ENCODE measurements at regions not wholly inside any gene's neighbourhood (a gene's known extent, or its start where the extent isn't known, plus 50 kb on each side); places are given as distances from the start of the nearest gene placed in this dataset.

GRCh38 chr14:105836730-105837129 is 310.3 kb downstream of the TMEM121 start:
- no peak for FAIRE-seq
- no peak for DNase-seq (ENCODE audit: insufficient read length, low spot score)
- TF ChIP-seq PAX5 (IDR thresholded peaks at IDR 0.05; ENCODE audit: insufficient read depth, low read length, severe bottlenecking) (no peak), POLR2A (IDR thresholded peaks at IDR 0.05; ENCODE audit: low read depth, low read length) (no peak), POU2F2 (IDR thresholded peaks at IDR 0.05; ENCODE audit: low read depth, low read length) (no peak), POLR2AphosphoS5 (IDR thresholded peaks at IDR 0.05; ENCODE audit: low read depth, low read length) (no peak), SPI1 (IDR thresholded peaks at IDR 0.05; ENCODE audit: low read depth, low read length) (no peak), TAF1 (IDR thresholded peaks at IDR 0.05; ENCODE audit: low read depth, low read length) (no peak)

- TF ChIP-seq SPI1 (IDR thresholded peaks at IDR 0.05; ENCODE audit: low read depth, low read length) (no peak), PAX5 (IDR thresholded peaks at IDR 0.05; ENCODE audit: insufficient read depth, low read length, severe bottlenecking) (no peak), POU2F2 (IDR thresholded peaks at IDR 0.05; ENCODE audit: low read depth, low read length) (peak; percentile 12; the same call in 1 of the 2 replicates), TAF1 (IDR thresholded peaks at IDR 0.05; ENCODE audit: low read depth, low read length) (no peak), POLR2A (IDR thresholded peaks at IDR 0.05; ENCODE audit: low read depth, low read length) (peak; percentile 89), POLR2AphosphoS5 (IDR thresholded peaks at IDR 0.05; ENCODE audit: low read depth, low read length) (peak; percentile 88)
- no peak for DNase-seq (ENCODE audit: insufficient read length, low spot score)
- FAIRE-seq = peak; percentile 71
These were observed 311.1 kb downstream of the TMEM121 start for GRCh38 chr14:105837349-105838063.

- DNase-seq (ENCODE audit: insufficient read length, low spot score) (no peak), FAIRE-seq (no peak)
- TF ChIP-seq PAX5 (IDR thresholded peaks at IDR 0.05; ENCODE audit: insufficient read depth, low read length, severe bottlenecking) = no peak
- no peak for TF ChIP-seq POLR2A (IDR thresholded peaks at IDR 0.05; ENCODE audit: low read depth, low read length)
- TF ChIP-seq POU2F2 (IDR thresholded peaks at IDR 0.05; ENCODE audit: low read depth, low read length) = no peak
These were observed 311.7 kb downstream of the TMEM121 start for GRCh38 chr14:105838107-105838506.

- TF ChIP-seq PAX5 (IDR thresholded peaks at IDR 0.05; ENCODE audit: insufficient read depth, low read length, severe bottlenecking) (no peak), POLR2A (IDR thresholded peaks at IDR 0.05; ENCODE audit: low read depth, low read length) (peak; percentile 35; the same call in 1 of the 2 replicates), SPI1 (IDR thresholded peaks at IDR 0.05; ENCODE audit: low read depth, low read length) (no peak), POLR2AphosphoS5 (IDR thresholded peaks at IDR 0.05; ENCODE audit: low read depth, low read length) (peak; percentile 68), TAF1 (IDR thresholded peaks at IDR 0.05; ENCODE audit: low read depth, low read length) (no peak), POU2F2 (IDR thresholded peaks at IDR 0.05; ENCODE audit: low read depth, low read length) (no peak)
- no peak for DNase-seq (ENCODE audit: insufficient read length, low spot score)
- FAIRE-seq = no peak
These were observed 312.4 kb downstream of the TMEM121 start for GRCh38 chr14:105838591-105839424.

GRCh38 chr14:105839425-105840265 is 313.3 kb downstream of the TMEM121 start:
- FAIRE-seq = no peak
- TF ChIP-seq TAF1 (IDR thresholded peaks at IDR 0.05; ENCODE audit: low read depth, low read length) = no peak
- TF ChIP-seq PAX5 (IDR thresholded peaks at IDR 0.05; ENCODE audit: insufficient read depth, low read length, severe bottlenecking) = no peak
- TF ChIP-seq SPI1 (IDR thresholded peaks at IDR 0.05; ENCODE audit: low read depth, low read length) = no peak
- no peak for TF ChIP-seq POLR2A (IDR thresholded peaks at IDR 0.05; ENCODE audit: low read depth, low read length)
- no peak for TF ChIP-seq POU2F2 (IDR thresholded peaks at IDR 0.05; ENCODE audit: low read depth, low read length)
- TF ChIP-seq POLR2AphosphoS5 (IDR thresholded peaks at IDR 0.05; ENCODE audit: low read depth, low read length) = no peak
- DNase-seq (ENCODE audit: insufficient read length, low spot score) = no peak

- DNase-seq (ENCODE audit: insufficient read length, low spot score) (no peak), FAIRE-seq (peak; percentile 40)
- TF ChIP-seq POLR2AphosphoS5 (IDR thresholded peaks at IDR 0.05; ENCODE audit: low read depth, low read length) = peak; percentile 75; the same call in 1 of the 2 replicates
- peak; percentile 61 for TF ChIP-seq POLR2A (IDR thresholded peaks at IDR 0.05; ENCODE audit: low read depth, low read length)
- TF ChIP-seq POU2F2 (IDR thresholded peaks at IDR 0.05; ENCODE audit: low read depth, low read length) = no peak
These were observed 314.1 kb downstream of the TMEM121 start for GRCh38 chr14:105840266-105841021.

- TF ChIP-seq POU2F2 (IDR thresholded peaks at IDR 0.05; ENCODE audit: low read depth, low read length) (no peak), POLR2A (IDR thresholded peaks at IDR 0.05; ENCODE audit: low read depth, low read length) (peak; percentile 35; the same call in 1 of the 2 replicates), POLR2AphosphoS5 (IDR thresholded peaks at IDR 0.05; ENCODE audit: low read depth, low read length) (peak; percentile 74), SPI1 (IDR thresholded peaks at IDR 0.05; ENCODE audit: low read depth, low read length) (no peak), PAX5 (IDR thresholded peaks at IDR 0.05; ENCODE audit: insufficient read depth, low read length, severe bottlenecking) (no peak), TAF1 (IDR thresholded peaks at IDR 0.05; ENCODE audit: low read depth, low read length) (no peak)
- DNase-seq (ENCODE audit: insufficient read length, low spot score) (no peak), FAIRE-seq (no peak)
These were observed 314.9 kb downstream of the TMEM121 start for GRCh38 chr14:105841022-105842009.
